ENCODE measurements at regions not wholly inside any gene's neighbourhood (a gene's known extent, or its start where the extent isn't known, plus 50 kb on each side); places are given as distances from the start of the nearest gene placed in this dataset.
"Not testable (repeated sequence)": the region's sequence is repeated elsewhere in the genome, so short reads cannot be mapped to it uniquely, and the experiment has no call there.

DNA sequence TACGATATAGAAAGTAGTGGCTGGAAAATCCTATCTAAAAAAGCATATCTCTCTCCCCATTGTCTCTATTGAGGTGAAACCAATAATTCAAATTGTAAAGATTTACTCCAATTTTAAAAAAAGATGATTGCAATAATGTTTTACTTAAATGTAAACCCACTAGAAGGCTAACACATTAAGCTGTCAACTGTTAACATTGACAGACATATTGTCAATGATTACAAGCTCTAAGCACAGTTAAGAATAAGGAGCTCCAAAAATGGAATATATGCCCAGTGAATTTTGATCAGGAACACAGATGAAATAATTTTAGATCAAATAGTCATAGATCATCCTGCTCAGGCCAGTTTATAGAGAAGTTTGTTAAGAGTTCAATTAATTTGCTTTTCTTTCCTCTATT is 123.6 kb upstream of the NETO1 start:
- no peak for DNase-seq (ENCODE audit: low read depth)

DNA sequence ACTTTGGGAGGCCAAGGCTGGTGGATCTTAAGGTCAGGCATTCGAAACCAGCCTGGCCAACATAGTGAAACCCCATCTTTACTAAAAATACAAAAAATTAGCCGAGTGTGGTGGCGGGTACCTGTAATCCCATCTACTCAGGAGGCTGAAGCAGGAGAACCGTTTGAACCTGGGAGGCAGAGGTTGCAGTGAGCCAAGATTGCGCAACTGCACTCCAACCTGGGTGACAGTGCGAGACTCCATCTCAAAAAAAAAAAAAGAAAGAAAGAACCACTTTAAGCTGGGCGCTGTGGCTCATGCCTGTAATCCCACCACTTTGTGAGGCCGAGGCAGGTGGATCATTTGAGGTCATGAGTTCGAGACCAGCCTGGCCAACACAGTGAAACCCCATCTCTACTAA is 119.8 kb upstream of the NETO1 start:
- not testable (repeated sequence) for DNase-seq (ENCODE audit: low read depth)

DNA sequence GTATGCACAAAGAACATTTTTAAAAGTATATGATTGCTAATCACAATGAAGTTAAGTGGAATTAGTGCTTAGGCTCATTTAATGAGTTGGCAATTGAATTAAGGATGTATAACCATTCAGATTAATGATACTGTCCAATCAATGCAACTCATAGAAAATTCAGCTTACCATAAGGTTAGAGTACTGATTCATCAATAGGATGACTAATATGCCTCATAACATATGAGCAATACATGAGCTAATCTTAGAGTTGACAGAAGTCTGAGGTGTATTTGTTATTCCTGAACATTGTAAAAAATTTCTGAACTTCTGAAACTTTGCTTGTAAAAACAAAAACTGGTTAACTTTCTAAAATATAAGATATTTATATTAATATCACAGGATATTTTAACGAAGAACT is 118.3 kb upstream of the NETO1 start:
- DNase-seq (ENCODE audit: low read depth) = no peak

DNA sequence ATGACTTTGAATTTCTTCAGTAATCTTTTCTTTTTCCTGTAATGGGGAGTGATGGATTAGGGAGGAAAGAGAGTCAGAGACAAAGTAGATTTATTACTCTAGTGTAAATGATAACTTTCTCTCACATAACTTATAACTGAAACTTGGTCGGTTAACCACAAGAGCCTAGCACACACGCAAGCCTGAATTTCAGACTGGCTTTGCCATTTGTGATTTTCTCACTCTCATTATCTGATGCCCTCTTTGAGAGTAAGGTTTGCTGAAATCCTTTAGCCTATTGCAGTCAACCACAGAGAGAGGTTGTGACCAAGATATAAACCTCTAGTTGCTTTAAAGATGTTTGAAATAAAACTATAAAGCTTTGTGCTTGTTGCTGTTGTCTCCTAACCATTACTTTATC is 117.9 kb upstream of the NETO1 start:
- DNase-seq (ENCODE audit: low read depth) = no peak

DNA sequence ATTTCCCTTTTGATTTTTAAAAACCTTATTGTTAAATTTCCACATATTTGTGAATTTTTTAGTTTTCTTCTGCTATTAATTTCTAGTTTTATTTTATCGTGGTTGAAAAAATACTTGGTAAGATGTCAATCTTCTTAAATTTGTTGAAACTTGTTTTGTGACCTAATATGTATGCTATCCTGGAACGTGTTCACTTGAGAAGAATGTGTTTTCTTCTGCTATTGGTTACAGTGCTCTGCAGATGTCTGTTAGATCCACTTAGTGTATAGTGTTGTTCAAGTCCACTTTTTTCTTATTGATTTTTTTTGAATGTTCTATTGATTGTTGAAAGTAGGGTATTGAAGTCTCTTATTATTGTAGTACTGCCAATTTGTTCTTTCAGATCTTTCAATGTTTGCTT is 116.5 kb upstream of the NETO1 start:
- no peak for DNase-seq (ENCODE audit: low read depth)

DNA sequence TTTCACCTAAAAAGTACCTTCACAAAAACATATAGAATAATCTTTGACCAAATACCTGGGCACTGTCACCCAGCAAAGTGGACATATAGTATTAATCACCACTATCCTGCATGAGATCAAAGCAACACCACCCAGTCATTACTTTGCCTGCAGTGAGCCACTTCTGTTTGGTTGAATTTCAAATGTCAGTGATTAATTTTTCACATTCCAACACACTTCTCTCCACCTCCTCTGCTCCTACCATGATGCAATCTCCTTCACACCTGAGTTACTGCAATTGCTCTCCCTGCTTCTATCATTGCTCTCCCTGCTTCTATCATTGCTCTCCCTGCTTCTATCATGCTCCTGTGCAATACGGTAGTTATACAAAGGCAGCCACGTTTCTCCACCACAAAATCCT is 106.1 kb upstream of the NETO1 start:
- DNase-seq (ENCODE audit: low read depth) = no peak

DNA sequence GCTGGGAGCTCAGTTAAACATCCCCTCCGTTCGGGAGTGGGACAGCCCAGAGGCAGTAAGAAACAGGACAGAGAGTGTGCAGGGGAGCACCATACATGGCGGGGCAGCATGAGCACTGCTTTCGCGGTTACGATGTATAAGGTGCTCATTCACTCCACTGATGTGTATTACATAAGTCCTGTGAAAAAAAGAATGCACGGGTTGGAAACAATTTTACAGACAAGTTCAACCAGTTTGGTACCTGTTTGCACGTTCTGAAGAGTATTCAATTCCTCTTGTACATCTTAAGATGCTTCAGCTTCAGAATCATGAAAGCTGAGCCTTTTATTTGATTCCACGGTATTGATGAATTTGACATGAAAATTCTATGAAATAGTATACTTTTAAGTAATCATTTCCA is 97.8 kb upstream of the NETO1 start:
- DNase-seq (ENCODE audit: low read depth) = no peak

DNA sequence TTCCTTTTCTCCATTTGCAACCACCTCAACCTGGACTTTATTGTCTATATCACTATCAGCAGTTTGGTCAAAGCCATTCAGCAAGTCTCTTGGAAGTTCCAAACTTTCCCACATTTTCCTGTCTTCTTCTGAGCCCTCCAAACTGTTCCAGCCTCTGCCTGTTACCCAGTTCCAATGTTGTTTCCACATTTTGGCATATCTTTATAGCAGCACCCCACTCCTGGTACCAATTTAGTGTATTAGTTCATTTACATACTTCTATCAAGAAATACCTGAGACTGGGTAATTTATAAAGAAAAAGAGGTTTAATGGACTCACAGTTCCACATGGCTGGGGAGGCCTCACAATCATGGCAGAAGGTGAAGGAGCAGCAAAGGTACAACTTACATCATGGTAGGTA is 90.4 kb upstream of the NETO1 start:
- DNase-seq (ENCODE audit: low read depth) = not testable (repeated sequence)

DNA sequence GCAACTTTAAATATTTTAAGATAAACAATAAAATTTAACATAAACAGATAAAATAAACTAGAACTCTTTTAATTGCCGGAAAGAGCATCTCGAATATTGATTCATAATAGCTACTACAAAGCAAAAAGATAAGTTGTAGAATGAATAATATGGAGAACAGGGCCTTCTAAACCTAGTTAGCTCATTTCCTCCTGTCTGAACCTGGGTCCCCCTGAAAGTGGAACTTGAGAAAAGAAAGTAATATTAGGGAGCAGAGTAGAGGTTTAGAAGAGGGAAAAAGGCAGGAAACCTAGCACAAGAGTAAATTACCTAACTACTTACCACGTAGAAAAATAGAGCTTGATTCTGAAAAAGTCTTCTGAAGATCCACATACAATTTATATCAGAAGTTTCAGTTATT is 80.7 kb upstream of the NETO1 start:
- DNase-seq (ENCODE audit: low read depth) = no peak

DNA sequence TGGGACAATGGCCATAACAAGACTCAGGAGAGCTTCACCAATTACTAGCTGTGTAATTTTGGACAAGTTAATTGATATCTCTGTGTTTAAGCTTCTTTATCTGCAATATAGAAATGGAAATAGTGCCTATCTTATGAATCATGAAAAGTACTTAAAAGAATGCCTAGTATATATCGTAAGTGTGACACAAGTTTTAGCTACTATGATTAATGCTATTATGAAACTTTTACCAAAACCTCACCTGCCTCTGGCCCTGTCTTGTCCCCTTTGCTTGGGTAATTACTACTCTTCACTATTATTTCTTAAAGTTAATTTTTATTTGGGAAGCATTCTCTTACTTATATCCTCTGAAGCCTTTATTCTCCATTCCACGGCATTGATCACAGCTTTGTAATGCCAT is 75.0 kb upstream of the NETO1 start:
- no peak for DNase-seq (ENCODE audit: low read depth)

DNA sequence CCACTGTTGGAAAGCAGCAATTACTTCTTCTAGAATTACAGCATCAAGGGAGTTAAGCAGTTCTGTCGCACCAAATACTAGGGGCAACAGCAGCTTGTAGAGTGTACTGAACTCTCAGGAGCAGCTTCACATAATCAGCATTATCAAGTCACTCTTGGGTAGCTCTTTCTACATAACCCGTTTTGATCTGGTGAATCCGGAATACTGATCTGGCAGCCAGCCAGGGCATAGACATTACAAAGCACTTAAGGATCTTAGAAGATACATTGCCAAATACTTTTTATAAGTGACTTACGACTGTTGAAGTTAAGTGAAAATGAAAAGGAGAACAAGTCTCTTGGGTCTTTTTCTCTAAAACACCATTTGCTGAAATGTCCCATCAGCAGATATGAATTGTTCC is 73.2 kb upstream of the NETO1 start:
- DNase-seq (ENCODE audit: low read depth) = no peak

DNA sequence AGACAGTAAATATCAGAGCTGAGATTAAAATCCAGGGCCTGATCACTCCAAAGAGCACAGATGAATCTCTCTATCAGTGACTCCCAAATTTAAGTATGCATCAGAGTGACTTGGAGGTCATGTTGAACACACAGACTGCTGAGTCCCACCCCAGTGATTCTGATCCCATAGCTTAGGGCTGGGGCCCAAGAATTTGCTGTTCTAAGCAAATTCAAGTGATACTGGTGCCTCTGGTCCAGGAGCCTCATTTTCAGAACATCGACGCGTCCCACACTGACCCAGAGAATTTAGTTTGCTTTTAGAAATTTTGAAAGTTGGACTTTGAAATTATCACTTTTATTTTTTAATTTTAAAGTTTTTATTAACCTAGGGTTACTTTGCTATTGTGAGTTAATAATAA is 72.7 kb upstream of the NETO1 start:
- no peak for DNase-seq (ENCODE audit: low read depth)

DNA sequence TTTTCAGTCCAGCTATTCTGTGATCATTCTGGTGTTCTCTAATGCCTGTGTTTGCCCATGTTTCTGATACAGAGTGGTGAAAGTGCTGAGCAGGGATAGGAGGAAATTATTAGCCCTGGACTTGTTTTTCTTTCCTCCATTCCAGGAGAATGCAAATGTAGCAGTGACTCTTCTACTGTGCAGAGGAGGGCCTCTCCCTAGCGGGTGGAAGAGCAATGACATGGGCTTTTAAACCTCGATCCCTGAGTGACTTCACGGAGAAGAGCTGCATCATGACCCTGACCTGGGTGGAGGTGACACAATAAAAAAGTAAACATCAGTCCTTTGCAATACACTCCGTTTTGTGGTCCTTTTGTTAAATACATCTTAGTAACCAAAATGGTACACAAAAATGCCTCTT is 68.0 kb upstream of the NETO1 start:
- no peak for DNase-seq (ENCODE audit: low read depth)

DNA sequence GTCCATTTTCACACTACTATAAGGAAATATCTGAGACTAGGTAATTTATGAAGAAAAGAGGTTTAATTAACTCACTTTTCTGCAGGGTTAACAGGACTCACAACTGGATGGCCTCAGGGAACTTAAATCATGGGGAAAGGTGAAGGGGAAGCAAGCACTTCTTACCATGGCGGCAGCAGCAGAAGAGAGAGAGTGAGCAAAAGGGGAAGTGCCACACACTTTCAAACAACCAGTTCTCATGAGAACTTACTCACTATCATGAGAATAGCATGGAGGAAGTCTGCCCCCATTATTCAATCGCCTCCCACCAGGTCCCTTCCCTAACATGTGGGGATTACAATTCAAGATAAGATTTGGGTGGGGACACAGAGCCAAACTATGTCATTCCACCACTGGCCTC is 55.1 kb upstream of the NETO1 start:
- no peak for DNase-seq (ENCODE audit: low read depth)
